Inflammatory macrophage treated with lipopolysaccharide for 4 hours (primary cell): ENCODE measurements at regions not wholly inside any gene's neighbourhood (a gene's known extent, or its start where the extent isn't known, plus 50 kb on each side); places are given as distances from the start of the nearest gene placed in this dataset.
A peak's percentile ranks its signal among the peaks of the same experiment; 100 is the strongest.

Source experiments
- DNase-seq: peaks from one replicate; pipeline ENCODE4 v3.0.0-alpha.2; 2020

DNA sequence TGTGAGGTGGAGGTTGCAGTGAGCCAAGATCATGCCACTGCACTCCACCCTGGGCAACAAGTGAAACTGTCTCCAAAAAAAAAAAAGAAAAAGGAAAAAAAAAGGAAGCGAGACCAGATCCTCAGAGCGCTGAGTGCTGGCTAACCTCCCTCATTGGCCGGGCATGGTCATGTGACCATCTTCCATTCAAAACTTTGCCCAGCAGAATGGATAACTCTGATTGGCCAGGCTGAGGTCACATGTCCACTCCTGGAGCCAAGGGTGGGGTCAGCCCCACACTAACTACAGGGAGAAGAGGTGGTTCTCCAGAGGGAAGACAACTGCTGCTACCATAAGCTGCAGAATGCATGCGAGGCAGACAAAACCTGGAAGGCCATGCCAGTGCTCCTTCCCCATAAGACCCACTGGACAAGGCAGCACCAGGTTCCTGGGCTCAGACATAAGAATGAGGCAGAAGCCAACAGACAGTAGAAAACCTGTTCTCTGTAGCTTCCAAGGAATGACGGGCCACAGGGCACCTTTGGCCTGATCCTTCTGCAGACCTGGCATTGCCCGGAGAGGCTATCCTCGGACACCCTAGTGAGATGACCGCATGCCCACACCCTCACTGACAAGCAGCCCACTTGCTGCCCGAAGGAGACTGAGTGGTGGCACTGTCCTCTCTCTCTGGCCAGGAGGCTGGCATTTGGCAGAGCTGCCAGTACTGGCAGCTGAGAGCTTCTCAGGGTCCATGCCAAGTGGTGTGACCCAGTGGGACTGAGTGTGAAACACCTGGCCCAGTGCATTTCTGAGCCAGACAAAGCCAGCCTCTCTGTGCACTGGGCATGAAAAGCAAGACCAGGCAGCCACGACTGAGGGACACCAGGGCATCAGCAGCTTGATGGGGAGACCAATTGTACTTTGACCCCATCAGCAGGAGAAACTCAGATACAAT is 311.9 kb upstream of the SULF2 start:
- DNase-seq: no peak

- DNase-seq: no peak
These were observed 311.1 kb upstream of the SULF2 start for GRCh38 chr20:48096212-48096875.

GRCh38 chr20:48094944-48095343 is 309.7 kb upstream of the SULF2 start:
- DNase-seq: no peak

DNA sequence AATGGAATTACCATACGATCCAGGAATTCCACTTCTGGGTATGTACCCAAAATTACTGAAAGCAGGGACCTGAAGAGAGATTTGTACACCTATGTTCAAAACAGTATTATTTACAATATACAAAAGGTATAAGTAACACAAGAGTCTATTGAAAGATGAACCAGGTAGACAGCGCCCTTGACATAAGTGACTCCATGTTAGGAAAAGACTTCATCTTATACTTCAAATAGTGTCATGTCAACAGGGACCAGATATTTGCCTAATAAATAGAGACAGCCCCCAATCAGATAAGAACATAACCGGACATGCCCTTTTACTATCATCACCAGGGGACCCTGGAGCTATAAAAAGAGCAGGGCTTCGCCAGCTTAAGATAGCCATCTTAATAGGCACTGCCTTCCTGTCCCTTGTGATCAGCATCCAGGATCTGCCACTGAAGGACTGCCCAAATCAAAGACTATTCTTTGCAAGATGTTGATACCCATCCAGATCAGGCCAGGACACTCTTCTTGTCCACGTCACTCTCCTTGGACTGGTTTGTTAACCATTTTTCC is 309.0 kb upstream of the SULF2 start:
- DNase-seq: no peak

GRCh38 chr20:48092596-48093280 is 307.5 kb upstream of the SULF2 start:
- DNase-seq: no peak

GRCh38 chr20:48090784-48091183 is 305.5 kb upstream of the SULF2 start:
- no peak for DNase-seq

GRCh38 chr20:48090314-48090713 is 305.0 kb upstream of the SULF2 start:
- DNase-seq: no peak

- DNase-seq: no peak
These were observed 295.3 kb upstream of the SULF2 start for GRCh38 chr20:48080583-48080982.

- no peak for DNase-seq
These were observed 293.7 kb upstream of the SULF2 start for GRCh38 chr20:48079028-48079427.

- DNase-seq: no peak
These were observed 291.5 kb upstream of the SULF2 start for GRCh38 chr20:48076747-48077146.

- no peak for DNase-seq
These were observed 291.0 kb upstream of the SULF2 start for GRCh38 chr20:48076247-48076646.

GRCh38 chr20:48075591-48076174 is 290.4 kb upstream of the SULF2 start:
- DNase-seq: no peak

- DNase-seq: no peak
These were observed 285.8 kb upstream of the SULF2 start for GRCh38 chr20:48070991-48071652.

DNA sequence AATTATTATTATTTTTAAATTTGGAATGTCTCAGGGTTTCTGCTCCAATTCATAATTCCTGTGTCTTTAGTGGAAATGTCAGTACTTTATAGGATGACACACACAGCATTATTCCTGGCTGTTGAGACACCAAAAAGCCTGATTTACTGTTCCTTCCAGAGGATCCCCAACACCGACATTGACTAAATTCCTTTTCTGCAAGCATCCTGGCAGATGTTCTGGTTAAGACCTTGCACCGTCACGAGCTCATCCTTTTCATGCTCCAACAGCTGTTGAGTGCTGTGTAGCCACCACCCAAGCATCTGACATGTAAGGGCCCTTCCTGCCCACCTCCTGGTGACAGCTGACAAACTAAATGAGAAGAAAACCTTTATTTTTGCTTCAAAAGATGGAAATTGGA is 284.3 kb upstream of the SULF2 start:
- DNase-seq: no peak

- DNase-seq: no peak
These were observed 281.6 kb upstream of the SULF2 start for GRCh38 chr20:48066851-48067250.

DNA sequence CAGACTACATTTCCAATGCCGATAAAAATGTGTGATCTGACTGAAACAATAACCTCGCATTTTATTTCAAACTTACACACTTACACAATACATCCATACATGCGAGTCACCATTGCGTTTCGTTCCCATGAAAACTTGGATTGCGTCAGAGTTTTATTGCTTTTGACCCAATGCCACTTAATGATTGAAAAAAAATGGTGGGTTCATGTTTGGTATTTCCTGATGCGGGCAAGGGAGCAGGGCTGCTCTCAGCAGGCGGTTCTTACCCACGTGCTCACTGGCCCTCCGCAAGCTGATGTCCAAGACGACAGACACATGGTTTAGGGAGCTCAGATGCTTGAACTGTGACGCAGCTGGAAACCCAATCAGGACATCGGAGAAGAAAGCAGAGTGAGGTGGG is 281.0 kb upstream of the SULF2 start:
- peak; percentile 1 for DNase-seq

DNA sequence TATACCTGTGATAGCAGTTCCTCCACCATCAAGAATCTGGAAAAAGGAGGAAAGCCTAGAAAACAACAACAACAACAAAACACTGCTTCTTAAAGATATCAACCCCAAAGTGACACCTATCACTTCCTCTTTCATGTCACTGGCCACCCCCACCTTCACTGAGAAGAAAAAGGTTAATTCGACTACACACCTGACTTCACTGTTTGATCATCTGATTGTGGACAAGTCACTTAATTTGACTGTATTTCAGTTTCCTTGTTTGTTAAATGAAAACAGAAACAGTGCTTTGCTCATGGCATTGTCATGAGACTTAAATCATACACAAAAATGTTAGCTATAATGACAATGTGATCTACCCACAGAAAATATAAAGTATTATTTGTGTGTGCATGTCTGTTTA is 280.6 kb upstream of the SULF2 start:
- DNase-seq: no peak

- DNase-seq: no peak
These were observed 279.6 kb upstream of the SULF2 start for GRCh38 chr20:48064929-48065328.

- no peak for DNase-seq
These were observed 275.8 kb upstream of the SULF2 start for GRCh38 chr20:48060841-48061720.

GRCh38 chr20:48058611-48059559 is 273.6 kb upstream of the SULF2 start:
- DNase-seq: no peak
